HEK293 (cell line): ENCODE measurements at regions not wholly inside any gene's neighbourhood (a gene's known extent, or its start where the extent isn't known, plus 50 kb on each side); places are given as distances from the start of the nearest gene placed in this dataset.

Experiments
- ATF2 ChIP-seq: fragments of 450-650 bp; formaldehyde crosslinking; IDR thresholded peaks from 2 replicates; pipeline ENCODE4 v1.5.1; 2016; ENCODE audit warnings: missing biosample characterization, missing genetic modification characterization, low read depth
- CTCF ChIP-seq: fragments of 450-650 bp; formaldehyde crosslinking; IDR thresholded peaks from 2 replicates; pipeline ENCODE4 v1.5.1; 2016; ENCODE audit warnings: missing biosample characterization, missing genetic modification characterization
- KLF9 ChIP-seq: fragments of 450-650 bp; formaldehyde crosslinking; IDR thresholded peaks from 2 replicates; pipeline ENCODE4 v1.5.1; 2016; ENCODE audit warnings: missing biosample characterization, missing genetic modification characterization, low read depth
- PRDM10 ChIP-seq: fragments of 450-650 bp; formaldehyde crosslinking; IDR thresholded peaks from 2 replicates; pipeline ENCODE4 v1.5.1; 2016; ENCODE audit warnings: missing biosample characterization, missing genetic modification characterization
- REPIN1 ChIP-seq: fragments of 450-650 bp; formaldehyde crosslinking; IDR thresholded peaks from 2 replicates; pipeline ENCODE4 v1.5.1; 2017; ENCODE audit warnings: missing biosample characterization, missing genetic modification characterization, low read depth
- REST ChIP-seq: fragments of 450-650 bp; formaldehyde crosslinking; IDR thresholded peaks from 2 replicates; pipeline ENCODE4 v1.5.1; 2016; ENCODE audit warnings: missing biosample characterization, missing genetic modification characterization
- YY1 ChIP-seq: fragments of 450-650 bp; formaldehyde crosslinking; IDR thresholded peaks from 2 replicates; pipeline ENCODE4 v1.5.1; 2018; ENCODE audit warnings: missing biosample characterization, missing genetic modification characterization
- ZBTB17 ChIP-seq: fragments of 450-650 bp; formaldehyde crosslinking; IDR thresholded peaks from 2 replicates; pipeline ENCODE4 v1.5.1; 2016; ENCODE audit warnings: missing biosample characterization, missing genetic modification characterization
- ZNF184 ChIP-seq: fragments of 450-650 bp; IDR thresholded peaks from 2 replicates; pipeline ENCODE4 v1.5.1; 2018; ENCODE audit warnings: missing biosample characterization, mild to moderate bottlenecking, missing genetic modification characterization
- ZNF239 ChIP-seq: fragments of 450-650 bp; formaldehyde crosslinking; IDR thresholded peaks from 2 replicates; pipeline ENCODE4 v1.5.1; 2016; ENCODE audit warnings: missing biosample characterization, missing genetic modification characterization
- ZNF280D ChIP-seq: fragments of 450-650 bp; formaldehyde crosslinking; IDR thresholded peaks from 2 replicates; pipeline ENCODE4 v1.5.1; 2016; ENCODE audit warnings: missing biosample characterization, missing genetic modification characterization
- ZNF658 ChIP-seq: fragments of 450-650 bp; formaldehyde crosslinking; IDR thresholded peaks from 2 replicates; pipeline ENCODE4; 2016; ENCODE audit warnings: missing biosample characterization, missing genetic modification characterization
- ZNF660 ChIP-seq: fragments of 450-650 bp; IDR thresholded peaks from 2 replicates; pipeline ENCODE4 v1.5.1; 2018; ENCODE audit warnings: missing biosample characterization, mild to moderate bottlenecking, missing genetic modification characterization
- ZNF692 ChIP-seq: fragments of 450-650 bp; formaldehyde crosslinking; IDR thresholded peaks from 2 replicates; pipeline ENCODE4 v1.5.1; 2016; ENCODE audit warnings: missing biosample characterization, missing genetic modification characterization

- no peak for TF ChIP-seq ZNF692 (tag by site-specific recombination)
- no peak for TF ChIP-seq CTCF
- TF ChIP-seq ZNF660 (tag by site-specific recombination), result no peak
- no peak for TF ChIP-seq REPIN1 (tag by site-specific recombination)
- TF ChIP-seq ZNF239 (tag by site-specific recombination), result no peak
- TF ChIP-seq REST (tag by site-specific recombination), result no peak
- TF ChIP-seq ZNF184 (tag by site-specific recombination), result no peak
- TF ChIP-seq ZNF658, result no peak
- no peak for TF ChIP-seq ZBTB17 (tag by site-specific recombination)
- no peak for TF ChIP-seq KLF9 (tag by site-specific recombination)
- TF ChIP-seq YY1 (tag by site-specific recombination), result no peak
- no peak for TF ChIP-seq PRDM10
- no peak for TF ChIP-seq ZNF280D (tag by site-specific recombination)
- TF ChIP-seq ATF2, result no peak
Measured at GRCh38 chr2:47636176-47636575, 65.4 kb upstream of the KCNK12 start.
